Gastrocnemius medialis (tissue), 4 donors: ENCODE measurements at regions not wholly inside any gene's neighbourhood (a gene's known extent, or its start where the extent isn't known, plus 50 kb on each side); places are given as distances from the start of the nearest gene placed in this dataset.

Experiments used
- POLR2A ChIP-seq, 2 donors: fragments of 450-650 bp; IDR thresholded peaks; one replicate each; pipeline ENCODE4 v1.6.1; 2017; ENCODE audit warnings: antibody characterized with exemption in 2 of 2, mild to moderate bottlenecking in 2 of 2, moderate library complexity in 2 of 2
- TF ChIP-seq, protein P1 (sequence below), 5 experiments: fragments of 450-650 bp in 3 of 5; fragments of 200-600 bp in 2 of 5; sonication (generic) in 2 of 5; IDR thresholded peaks in 4 of 5; conservative IDR thresholded peaks in 1 of 5; 1 replicate in 4 of 5; 2 replicates in 1 of 5; pipeline ENCODE4 v1.5.1; 2016 to 2019; ENCODE audit warnings: antibody characterized with exemption in 5 of 5, mild to moderate bottlenecking in 3 of 5, moderate library complexity in 3 of 5

DNA sequence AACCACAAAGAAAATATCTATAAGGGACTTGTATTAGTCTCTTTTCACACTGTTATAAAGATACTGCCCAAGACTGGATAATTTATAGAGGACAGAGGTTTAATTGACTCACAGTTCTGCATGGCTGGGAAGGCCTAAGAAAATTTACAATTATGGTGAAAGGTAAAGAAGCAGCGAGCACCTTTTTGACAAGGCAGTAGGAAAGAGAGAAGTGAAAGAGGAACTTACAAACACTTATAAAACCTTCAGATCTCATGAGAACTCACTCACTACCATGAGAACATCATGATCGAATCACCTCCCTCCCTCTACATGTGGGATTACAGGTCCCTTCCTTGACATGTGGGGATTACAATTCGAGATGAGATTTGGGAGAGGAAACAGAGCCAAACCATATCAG lies 856.0 kb downstream of the TRAM1L1 start:
- TF ChIP-seq, protein P1, sequence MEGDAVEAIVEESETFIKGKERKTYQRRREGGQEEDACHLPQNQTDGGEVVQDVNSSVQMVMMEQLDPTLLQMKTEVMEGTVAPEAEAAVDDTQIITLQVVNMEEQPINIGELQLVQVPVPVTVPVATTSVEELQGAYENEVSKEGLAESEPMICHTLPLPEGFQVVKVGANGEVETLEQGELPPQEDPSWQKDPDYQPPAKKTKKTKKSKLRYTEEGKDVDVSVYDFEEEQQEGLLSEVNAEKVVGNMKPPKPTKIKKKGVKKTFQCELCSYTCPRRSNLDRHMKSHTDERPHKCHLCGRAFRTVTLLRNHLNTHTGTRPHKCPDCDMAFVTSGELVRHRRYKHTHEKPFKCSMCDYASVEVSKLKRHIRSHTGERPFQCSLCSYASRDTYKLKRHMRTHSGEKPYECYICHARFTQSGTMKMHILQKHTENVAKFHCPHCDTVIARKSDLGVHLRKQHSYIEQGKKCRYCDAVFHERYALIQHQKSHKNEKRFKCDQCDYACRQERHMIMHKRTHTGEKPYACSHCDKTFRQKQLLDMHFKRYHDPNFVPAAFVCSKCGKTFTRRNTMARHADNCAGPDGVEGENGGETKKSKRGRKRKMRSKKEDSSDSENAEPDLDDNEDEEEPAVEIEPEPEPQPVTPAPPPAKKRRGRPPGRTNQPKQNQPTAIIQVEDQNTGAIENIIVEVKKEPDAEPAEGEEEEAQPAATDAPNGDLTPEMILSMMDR (IDR thresholded peaks at IDR 0.05 in 4 of 5, conservative IDR thresholded peaks at IDR 0.05 in 1 of 5) = no peak
- TF ChIP-seq POLR2A (IDR thresholded peaks at IDR 0.05) = no peak
